ENCODE measurements at regions not wholly inside any gene's neighbourhood (a gene's known extent, or its start where the extent isn't known, plus 50 kb on each side); places are given as distances from the start of the nearest gene placed in this dataset.

DNA sequence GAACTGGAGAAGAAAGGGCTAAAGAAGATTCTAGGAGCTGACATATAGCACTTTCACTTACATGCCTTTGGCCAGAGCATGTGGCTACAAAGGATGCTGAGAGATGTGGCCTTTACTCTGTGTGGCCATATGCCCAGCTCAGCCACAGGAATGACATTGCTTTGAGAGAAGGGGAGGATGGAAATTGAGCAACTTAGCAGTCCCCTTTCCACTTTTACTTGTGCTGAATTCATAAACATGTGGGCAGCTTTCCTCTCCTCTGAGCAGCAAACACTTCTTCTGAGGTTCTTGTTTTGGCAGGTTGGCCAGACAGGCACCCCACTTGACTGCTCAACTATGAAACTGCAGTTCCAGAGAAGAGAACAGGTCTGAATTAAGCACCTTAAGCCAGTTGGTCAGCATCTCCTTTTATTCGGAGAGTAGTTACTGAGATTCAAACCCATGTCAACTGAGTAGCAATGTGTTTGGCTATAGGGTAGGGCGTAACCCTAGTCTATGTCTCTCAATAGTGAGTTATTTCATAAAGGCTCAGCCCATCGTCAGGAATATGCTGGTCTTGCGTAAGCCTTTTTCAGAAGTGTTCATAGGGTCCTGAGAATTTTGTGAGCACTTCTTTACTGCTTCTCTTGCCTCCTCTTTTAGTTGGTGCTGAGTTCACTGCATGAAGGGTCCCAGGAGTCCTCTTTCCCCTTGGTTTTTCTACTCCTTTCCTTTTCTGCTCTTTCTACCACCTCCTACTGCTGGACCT, 134.5 kb downstream of the PALM2AKAP2 start:
- DNase-seq: no peak

DNA sequence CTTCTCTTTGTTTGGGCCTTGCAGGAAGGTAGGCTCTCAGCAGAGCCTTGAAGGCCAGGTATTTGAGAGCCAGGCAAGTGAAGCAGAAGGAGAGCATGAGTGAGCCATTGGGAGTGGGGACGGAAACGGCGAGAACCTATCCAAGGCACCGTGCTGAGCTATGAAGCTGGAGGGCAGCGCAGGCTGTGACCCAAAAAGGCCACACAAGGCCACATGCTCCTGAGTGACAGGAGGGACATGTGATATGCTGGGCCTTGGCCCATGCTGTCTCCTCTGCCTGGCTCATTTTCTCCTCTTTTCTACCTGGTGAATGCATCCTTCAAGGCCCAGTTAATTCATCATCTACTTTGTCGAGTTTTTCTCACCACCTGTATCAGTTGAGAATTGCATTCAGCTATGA, 136.3 kb downstream of the PALM2AKAP2 start:
- DNase-seq: no peak

DNA sequence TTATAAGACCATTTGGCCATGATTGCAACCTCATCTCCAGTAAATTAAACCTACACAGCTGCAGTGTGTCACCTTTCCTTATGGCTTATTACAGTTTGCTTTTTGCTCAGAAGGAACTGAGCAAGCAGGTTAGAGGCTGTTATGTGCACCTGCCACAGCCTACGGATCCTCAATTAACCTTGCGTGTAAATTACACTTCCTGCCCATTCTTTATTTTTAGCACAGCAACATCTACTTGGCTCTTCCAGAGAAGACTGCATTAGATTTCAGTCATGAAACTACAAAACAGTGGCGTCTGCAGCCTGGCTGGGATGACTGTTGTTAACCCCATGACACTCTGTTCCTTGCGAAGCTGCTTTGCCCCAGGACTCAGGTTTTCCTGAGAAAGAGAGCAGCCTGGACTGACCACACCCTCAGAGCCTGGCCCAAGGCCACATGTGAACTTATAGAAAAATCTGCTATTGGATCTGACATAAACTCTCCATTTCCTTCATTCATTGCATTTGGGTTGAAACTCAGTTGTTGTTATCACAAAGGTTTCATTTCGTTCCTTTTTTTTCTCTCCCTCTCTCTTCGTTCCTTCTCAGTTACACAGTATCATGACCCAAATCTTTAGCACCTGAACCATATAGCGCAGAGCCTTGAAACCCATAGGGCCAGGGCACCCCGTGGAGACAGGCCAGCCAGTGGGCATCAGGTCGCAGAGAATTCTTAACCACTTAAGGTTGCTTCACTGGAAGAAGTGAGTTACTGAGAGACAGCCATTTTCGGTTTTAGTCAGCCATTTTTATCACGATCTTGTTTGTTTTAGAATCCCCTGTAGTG, 138.6 kb downstream of the PALM2AKAP2 start:
- DNase-seq: peak; percentile 59

DNA sequence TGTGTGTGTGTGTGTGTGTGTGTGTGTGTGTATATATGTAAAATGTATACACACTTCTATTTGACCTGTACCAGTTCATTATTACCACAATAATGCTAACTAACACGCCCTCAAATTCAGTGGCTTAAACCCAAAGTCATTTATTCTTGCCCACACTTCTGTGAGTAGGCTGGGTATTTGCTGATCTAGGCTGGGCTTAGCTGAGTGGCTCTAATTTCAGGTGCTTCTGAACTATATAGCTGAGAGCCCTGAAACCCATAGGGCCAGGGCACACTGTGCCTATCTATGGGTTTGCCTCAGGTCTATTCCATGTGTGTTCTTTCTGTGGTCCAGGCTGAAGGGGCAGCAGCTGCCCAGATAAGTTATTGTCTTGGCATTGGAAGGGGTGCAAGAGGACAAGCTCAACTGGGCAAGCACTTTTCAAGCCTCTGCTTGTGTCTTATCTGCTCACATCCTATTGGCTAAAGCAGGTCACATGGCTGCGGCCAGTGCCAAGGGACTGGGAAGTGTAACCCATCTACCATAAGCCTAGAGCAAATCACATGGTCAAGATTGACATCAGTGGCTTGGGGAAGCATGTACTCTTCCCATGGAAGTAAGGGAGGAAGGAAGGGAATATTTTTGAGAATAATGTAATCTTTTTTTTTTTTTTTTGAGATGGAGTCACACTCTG, 139.9 kb downstream of the PALM2AKAP2 start:
- DNase-seq: peak; percentile 3

DNA sequence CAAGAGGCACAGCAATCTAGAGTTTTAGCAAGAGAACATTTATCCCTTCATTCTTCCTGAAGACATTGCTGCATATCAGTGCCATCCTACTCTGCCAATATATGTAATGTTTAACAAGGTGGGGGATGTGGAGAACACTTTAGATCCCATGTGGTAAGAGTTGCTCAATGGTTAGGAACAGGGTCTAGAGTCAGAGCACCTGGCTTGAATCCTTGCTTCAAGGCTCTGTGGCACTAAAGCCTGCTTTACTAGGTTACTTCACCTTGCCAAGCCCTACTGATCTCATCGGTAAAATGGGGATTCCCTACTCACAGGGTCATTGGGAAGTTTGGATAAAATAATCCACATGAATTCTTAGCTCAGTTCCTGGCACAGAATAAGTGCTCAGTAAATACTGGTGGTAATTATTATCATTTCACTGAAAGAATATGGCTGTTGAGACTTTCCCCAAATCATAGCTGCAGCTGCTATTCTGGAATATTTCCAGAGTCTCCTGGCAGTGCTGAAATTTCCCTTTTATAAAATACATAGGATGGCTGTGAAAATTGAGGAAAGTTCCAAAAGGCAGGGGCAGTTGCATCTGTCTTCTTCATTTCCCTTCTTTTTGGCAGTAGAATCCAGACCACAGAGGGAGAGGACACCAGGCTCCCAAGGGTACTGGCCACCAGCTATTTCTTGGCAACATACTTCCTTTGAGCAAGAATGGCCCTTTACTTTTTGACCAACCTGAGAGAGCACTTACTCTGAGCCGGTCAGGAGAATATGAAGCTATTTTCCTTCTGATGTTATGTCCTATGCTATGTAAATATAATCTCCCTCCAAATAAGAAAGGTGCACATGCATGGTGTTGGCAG, 142.8 kb downstream of the PALM2AKAP2 start:
- DNase-seq: peak; percentile 8

DNA sequence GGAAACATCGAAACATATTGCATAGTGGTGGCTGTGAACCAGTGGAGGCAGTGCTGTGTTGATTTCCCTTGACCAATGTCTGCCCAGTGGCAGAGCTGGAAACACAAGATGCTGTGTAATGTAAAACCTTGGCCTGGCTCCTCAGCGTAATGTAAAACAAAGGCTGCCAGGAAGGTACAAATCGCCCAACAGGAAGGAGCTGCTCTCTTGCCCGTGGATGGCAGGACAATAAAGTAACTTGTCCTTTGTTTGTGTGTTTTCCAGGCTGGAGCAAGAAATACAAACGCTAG, 143.4 kb downstream of the PALM2AKAP2 start:
- no peak for DNase-seq

DNA sequence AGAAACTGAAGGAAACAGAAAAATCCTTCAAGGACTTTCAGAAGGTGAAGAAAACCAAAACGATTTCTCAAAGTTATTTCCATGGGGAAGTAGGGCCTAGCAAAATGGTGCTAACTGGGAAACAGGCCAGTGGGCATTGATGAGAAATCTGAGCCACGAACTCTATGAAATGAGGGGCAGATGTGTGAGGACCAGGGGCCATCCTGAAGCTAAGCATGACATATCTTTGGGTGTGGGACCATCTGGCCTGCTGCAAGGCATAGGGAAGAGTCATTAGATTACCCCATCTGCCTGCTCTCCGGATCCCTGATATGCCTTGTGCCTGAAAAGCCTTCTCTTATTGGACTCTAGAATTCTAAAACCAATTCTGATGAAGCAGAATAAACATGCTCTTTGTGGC, 143.8 kb downstream of the PALM2AKAP2 start:
- DNase-seq: no peak

DNA sequence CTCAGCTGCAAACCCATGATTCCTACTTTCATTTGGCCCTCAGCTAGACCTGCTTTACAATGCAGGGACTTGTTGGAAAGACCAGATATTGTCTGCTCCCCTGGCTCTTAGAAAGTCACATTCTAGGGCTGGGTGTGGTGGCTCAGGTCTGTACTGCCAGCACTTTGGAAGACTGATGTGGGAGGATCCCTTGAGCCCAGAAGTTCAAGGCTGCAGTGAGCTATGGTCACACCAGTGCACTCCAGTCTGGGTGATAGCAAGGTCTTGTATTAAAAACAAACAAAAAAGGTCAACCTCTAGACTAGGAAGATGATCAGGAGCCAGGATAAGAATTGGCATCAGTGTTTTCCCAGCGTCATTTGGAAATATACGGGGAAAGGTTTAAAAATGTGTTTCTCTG, 145.8 kb downstream of the PALM2AKAP2 start:
- DNase-seq: no peak

DNA sequence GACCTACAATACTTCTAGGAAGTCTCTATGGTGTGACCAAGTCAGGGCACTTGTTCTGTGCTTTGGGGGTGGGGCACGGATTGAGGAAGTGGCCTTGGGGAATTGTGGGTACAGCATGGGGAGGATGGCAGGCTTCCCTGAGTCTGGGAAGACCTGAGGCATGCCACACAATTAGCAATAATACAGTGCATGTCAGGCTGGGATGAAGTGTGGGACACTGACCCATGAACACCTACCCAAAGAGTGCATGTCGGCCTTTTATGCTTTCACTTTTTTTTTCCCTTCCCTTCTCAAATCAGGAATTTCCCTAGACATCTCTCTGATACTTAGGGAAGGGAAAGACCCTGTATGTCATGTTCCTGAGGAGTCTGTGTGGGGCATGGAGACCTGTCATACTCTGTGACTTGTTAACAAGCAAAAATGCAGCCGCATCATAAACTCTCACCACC, 146.4 kb downstream of the PALM2AKAP2 start:
- no peak for DNase-seq

DNA sequence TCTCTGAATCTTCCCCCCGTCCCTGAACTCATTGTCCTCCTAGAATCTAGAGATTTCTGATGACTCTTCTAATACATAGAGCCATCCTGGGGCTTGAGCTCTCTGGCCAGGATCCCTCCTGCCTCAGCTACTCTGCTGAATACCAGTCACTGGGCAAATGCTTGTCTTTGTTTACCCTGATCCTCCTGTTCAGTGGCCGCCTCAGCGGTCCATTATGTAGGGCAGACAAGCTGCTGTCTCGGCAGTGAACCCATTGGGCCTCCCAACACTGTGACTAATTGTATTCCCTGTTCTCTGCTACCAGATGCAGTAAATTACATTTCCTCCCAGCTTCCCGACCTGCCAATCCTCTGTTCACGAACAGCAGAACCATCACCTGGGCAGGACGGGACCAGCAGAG, 151.6 kb downstream of the PALM2AKAP2 start:
- no peak for DNase-seq

DNA sequence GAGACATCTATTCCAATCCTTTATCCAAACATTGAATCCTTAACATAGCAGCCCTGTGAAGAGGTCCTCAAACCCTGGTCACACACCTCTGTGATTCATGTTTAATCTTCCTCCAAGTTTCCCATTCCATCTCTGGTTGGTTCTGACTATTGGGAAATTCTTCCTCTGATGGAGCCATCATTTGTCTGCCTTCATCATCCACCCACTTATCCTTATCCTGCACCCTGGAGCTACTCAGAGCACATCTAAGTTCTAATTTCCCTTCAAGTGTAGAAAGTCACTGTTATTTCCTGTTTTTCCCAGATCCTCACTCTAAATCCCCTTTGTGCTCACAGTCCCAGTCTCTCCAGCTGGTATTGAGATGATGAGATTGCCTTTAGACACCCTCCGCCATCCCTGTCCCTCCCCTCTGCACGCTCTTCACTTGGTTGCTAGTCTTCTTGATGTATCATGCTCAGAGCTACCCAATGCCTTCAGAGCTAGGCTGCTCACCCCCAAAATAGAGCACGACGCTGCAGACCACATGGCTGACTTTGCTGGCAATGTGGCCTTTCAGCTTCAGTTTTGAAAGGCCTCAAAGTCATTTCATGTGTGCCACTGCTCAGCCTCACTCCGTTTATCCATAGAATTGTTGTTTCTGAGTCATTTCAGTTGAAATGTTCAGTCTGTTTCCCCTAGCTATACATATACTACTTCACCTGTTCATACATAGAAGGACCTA, 154.3 kb downstream of the PALM2AKAP2 start:
- DNase-seq: no peak

DNA sequence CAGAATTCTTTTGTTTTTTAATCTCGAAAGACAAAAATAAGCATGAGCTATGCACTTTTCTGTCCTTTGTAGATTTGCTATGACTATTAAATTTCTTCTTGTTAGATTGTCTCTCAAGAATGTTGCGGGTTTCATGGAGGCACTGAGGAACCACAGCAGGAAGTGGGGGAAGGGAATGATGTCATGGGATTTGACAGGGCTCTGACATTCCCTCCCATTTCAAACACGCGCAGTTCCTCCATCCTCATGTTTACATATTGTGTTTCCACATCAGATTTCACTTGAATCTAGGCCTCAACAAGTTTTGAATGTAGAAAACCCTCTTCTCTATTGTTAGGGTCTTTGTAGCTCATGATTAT, 154.8 kb downstream of the PALM2AKAP2 start:
- DNase-seq: peak; percentile 29

DNA sequence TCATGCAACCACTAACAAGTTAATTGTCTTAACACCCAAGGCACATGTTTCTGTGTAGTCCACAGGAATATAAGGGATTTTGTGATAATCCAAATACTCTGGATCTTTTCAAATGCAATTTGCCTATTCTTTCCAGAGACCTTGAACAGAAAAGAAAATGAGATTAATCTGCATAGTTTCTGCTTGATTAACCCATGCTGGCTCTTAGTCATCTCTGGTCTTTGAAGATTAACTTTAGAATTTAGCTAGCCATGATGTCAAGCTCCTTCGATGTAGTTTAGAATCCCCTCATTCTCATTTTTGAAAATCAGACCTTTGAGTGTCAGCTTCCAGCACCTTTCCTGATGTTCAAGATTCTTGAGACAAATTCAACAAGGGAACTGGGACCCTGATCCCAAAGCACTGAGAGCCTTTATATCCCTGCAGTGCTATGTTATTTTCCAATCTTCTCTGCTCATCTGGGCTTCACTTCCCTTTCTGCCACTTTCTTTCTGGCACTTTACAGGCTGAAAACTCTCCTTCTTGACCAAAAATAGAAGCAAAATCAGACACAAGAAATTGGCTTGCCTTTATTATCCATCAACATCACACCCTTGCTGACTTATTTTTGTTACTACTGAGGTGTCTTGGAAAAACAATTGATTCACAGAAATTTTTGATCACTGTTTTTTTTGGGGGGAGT, 155.5 kb downstream of the PALM2AKAP2 start:
- DNase-seq: no peak

DNA sequence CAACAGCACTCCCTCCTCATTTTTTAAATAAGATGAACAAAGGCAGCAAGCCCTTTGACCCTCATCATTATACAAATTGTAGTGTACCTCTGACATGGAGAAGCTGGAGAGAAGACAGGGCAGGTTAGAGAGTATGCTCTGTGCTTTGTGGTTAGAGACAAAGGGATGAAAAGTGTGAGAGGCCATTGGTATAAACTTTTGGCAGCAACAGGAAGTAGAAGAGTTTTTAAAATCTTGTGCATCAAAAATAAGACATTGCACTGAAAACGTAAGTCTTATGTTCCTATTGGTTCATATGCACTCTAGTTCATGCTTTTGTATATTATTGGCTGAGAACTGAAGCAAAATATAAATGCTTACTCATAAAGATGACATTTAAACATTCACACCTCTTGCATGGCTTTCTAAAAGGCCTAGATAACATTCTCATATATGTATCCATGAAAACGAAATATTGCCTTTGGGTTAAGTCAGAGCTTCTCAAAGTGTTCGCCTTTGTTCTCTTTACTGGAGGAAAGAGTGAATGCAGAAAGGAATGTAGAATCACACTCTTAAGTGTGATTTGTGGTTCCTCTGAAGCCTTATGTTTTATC, 158.0 kb downstream of the PALM2AKAP2 start:
- DNase-seq: no peak

DNA sequence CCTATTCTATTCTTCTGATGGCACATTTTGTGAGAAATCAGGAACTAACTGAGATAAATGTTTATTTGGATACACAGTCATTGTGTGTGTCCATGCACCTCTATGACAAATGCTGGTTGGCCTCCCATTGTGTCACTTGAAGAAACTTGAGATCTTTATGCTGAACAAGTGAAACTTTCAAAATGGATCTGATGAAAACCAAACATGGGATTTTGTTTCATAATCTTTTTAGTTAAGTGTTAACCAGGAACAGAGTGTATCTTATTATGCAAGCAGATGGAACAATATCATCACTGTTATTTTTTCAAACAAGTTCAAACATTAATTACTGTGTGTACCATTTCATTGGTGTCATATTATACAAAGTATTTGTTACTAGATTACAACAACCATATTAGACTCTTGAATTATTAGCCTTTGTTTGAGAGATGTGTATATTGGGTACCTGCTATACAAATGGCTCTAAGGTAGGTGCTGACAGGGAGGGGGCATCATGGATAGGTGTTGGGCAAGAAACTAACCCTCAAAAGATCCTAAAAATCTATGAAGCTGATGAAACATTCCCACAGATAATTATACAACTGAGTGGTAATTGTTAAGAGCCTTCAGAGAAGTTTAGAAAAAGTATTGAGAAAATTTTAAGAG, 159.8 kb downstream of the PALM2AKAP2 start:
- no peak for DNase-seq

DNA sequence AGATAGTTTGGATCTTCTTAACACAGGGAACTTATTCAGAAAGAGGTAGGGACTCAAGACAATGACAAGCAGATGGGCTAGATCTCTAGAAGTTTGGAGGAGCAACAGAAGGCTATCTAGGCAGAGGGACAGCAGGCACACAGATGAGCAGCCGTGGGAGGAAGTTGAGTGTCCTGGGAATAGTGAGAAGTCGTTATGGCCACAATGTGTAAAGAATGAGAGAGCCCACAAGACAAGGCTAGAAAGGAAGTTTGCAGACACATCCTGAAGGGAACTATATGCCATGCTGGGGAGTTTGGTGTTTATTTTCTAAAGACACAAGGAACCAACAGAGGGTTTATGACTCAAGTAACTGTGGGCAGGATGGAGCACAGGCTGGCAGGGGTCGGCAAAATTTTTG, 160.6 kb downstream of the PALM2AKAP2 start:
- DNase-seq: no peak

DNA sequence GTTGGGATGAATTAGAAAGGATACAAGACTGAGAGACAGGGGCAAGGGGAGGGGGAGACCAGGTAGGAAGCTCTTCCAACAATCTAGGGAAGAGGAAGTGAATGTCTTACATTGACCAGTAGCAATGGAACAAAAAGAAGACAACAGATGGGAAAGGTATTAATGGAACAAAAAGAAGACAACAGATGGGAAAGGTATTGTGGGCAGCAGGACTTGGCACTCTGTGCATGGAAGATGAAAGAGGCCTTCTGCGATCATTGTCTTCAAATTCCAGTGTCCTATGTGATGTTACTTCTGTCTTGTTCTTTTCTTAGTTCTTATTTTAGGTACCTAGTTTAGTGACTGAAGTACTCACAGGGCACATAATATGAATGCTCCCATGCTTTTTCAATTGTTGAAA, 161.8 kb downstream of the PALM2AKAP2 start:
- DNase-seq: no peak

DNA sequence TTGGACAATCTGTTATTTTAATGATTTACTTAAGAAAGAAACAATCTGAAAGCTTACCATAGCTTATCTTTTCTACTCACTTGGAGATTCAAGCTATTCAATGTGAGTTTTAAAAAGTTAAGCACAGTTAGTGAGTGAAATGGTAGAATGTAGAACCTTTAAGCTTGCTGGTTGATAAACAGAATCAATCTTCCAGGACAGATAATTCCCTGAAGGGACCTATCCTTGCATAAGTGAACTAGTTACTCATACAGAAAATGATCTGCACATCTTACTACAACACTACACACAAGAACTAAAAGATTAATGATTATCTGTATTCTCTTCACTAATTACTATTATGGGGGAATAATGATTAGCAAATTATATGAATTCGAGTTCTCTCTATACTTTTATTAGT, 165.6 kb downstream of the PALM2AKAP2 start:
- no peak for DNase-seq

DNA sequence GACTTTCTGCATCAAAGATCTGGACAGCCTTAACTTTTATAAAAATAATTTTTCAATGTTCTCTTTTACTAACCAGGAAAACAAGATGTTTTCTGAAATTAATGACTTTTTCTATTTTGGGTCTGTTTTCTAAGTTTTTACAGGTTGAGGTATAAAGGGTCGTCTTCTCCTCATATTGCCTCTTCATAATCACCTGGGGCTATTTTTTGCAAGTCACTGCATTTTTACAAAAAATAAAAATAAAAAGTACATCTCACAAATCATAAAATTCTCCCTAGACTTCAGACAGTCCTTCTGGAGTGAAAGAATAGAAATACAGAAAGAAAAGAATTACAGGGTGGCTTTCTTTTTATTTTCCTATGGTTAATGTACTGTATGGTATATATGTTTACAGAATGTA, 168.5 kb downstream of the PALM2AKAP2 start:
- no peak for DNase-seq

DNA sequence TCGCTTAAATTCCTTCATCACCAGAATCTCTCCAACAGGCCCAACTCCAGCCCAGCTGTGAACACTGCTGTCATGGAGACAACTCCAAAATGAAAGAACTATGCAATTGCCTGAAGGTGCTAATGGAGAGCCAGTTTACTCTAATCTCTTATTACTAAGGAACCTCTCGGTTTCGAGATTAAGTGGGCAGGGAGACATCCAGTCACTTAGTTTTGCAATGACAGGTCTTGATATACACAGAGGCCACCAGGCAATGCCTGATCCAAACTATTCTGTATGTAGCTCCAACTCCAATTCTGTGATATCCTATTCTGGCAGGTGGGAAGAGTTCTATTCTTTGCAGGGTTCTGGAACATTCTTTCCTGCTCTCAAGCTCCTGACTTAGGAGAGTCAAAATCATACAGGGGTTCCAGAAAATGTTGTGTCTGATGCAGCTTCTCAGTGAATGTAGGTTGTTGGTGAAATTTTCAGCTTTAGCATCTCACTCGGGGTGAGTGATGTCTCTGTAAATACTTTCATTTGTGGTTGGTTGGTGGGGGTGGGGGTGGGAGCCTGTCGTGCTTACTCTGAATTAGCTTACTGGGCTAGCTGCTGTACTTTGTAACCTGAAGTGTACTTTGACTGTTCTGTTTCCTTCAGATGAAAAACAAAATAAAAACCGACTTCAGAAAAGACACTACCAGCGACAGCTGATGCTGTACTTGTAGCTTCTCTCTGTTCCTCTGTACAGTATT, 170.9 kb downstream of the PALM2AKAP2 start:
- DNase-seq: no peak
